ENCODE measurements at regions not wholly inside any gene's neighbourhood (a gene's known extent, or its start where the extent isn't known, plus 50 kb on each side); places are given as distances from the start of the nearest gene placed in this dataset.

DNA sequence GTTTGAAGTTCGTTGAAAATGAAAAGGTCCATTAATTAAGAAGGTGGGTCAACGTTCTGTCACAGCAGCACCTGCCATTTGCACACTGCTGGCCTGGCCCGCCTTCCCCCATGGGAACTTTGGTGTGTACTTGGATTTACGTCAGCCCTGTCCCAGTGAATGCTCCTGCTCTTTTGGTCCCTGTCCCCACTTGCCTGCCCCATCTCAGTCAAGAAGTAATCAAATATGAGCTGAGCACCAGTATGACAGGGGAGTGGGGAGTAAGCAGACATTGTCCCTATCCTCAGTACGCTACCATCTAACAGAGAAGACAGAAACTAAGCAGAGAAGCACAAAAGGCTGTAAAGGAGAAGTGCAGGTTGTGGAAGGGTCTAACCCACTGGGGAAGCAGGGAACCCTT is 65.1 kb downstream of the SLC4A3 start (continued):
- no peak for TF ChIP-seq HES4 (CRISPR knock-in tag; IDR thresholded peaks at IDR 0.05; ENCODE audit: borderline replicate concordance)
- no peak for TF ChIP-seq RXRB (CRISPR knock-in tag; IDR thresholded peaks at IDR 0.05; ENCODE audit: borderline replicate concordance)

DNA sequence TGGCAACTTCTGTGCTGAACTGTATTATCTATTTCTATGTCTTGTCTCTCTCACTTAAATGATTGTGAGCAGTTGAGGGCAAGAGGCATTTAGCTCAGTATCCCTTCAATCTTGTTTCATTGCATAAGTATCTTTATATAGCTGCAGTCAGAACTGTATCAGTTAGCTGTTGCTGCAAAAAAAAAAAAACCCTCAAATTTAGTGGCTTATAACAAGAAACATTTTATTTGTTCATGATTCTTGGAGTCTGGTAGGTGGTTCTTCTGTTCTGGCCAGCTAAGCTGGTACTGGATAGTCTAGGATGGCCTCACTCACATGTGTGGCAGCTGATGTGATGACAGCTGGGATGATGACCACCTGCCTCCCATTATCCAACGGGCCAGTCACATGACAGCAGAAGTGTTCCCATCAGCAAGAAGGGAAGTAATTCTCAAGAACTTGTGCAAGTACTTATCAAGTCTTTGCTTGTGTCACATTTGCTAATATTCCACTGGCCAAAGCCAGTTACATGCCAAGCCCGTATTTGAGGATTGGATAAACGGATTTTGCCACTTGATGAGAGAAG is 67.8 kb downstream of the SLC4A3 start:
- Histone ChIP-seq H3K36me3 (replicated peaks in 1 of 2; ENCODE audit: control insufficient read depth in 1 of 2, insufficient read depth in 2 of 2, low read length in 2 of 2) (no peaks in the 10 kb centered on the region), H2AFZ (ENCODE audit: low read length) (no peak overlapping the region), H3K79me2 (ENCODE audit: insufficient read depth, low read length) (no peaks in the 10 kb centered on the region), H4K20me1 (ENCODE audit: insufficient read depth, low read length) (no peaks in the 10 kb centered on the region), H3K4me2 (ENCODE audit: low read depth, low read length) (no peak overlapping the region), H3K27me3 (ENCODE audit: control insufficient read depth in 1 of 2, insufficient read depth in 2 of 2, low read length in 2 of 2) (peaks cover 0 to 53% of the 10 kb centered on the region in 2 experiments; a peak in 3 of 5 replicates), H3K4me3 (replicated peaks in 1 of 3; ENCODE audit: insufficient read depth in 1 of 3, low read depth in 2 of 3, low read length in 3 of 3) (no peak overlapping the region), H3K9ac (ENCODE audit: insufficient read depth, low read depth, low read length) (no peak overlapping the region), H3K9me3 (ENCODE audit: low read length) (no peaks in the 10 kb centered on the region), H3K4me1 (ENCODE audit: insufficient read depth, low read length) (peaks cover 16% of the 10 kb centered on the region), H3K27ac (ENCODE audit: extremely low read length, insufficient read depth, low read length) (no peak overlapping the region)
- FAIRE-seq (no peak), ATAC-seq (no peak), DNase-seq (ENCODE audit: low spot score) (no peak)
- ChIA-PET POLR2A (no interaction called here), CTCF (ENCODE audit: low intra/inter-chr PET ratio, low total read pairs) (no interaction called here)
- intact Hi-C loops (cut with micrococcal nuclease; ENCODE audit: unreplicated experiment) (no loop called here), in situ Hi-C loops (cut with HindIII; ENCODE audit: extremely low pct_ligation_motif_present, low pct_unique_long_range_greater_than_20kb) (no loop called here)
- TF ChIP-seq ZNF781 (CRISPR knock-in tag; IDR thresholded peaks at IDR 0.05; ENCODE audit: borderline replicate concordance, not compliant biosample characterization) (no peak), SCMH1 (CRISPR knock-in tag; IDR thresholded peaks at IDR 0.05; ENCODE audit: borderline replicate concordance) (no peak), ZNF546 (CRISPR knock-in tag; conservative IDR thresholded peaks at IDR 0.05) (no peak), KLF6 (CRISPR knock-in tag; IDR thresholded peaks at IDR 0.05) (no peak), ZNF12 (CRISPR knock-in tag; IDR thresholded peaks at IDR 0.05) (peak; percentile 63; the same call in 1 of the 2 replicates)
- TF ChIP-seq, protein P1, sequence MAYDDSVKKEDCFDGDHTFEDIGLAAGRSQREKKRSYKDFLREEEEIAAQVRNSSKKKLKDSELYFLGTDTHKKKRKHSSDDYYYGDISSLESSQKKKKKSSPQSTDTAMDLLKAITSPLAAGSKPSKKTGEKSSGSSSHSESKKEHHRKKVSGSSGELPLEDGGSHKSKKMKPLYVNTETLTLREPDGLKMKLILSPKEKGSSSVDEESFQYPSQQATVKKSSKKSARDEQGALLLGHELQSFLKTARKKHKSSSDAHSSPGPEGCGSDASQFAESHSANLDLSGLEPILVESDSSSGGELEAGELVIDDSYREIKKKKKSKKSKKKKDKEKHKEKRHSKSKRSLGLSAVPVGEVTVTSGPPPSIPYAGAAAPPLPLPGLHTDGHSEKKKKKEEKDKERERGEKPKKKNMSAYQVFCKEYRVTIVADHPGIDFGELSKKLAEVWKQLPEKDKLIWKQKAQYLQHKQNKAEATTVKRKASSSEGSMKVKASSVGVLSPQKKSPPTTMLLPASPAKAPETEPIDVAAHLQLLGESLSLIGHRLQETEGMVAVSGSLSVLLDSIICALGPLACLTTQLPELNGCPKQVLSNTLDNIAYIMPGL (CRISPR knock-in tag; IDR thresholded peaks at IDR 0.05; ENCODE audit: borderline replicate concordance in 1 of 2, low read depth in 1 of 2): no peak
- TF ChIP-seq, protein P2, sequence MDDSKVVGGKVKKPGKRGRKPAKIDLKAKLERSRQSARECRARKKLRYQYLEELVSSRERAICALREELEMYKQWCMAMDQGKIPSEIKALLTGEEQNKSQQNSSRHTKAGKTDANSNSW (CRISPR knock-in tag; IDR thresholded peaks at IDR 0.05; ENCODE audit: borderline replicate concordance): no peak
- BruUV-seq (replicated peaks): no TSS peak
- 4% methylated on average over 3 of the region's 3 CpGs for WGBS (ENCODE audit: low lambda C conversion rate)
